ENCODE measurements at regions not wholly inside any gene's neighbourhood (a gene's known extent, or its start where the extent isn't known, plus 50 kb on each side); places are given as distances from the start of the nearest gene placed in this dataset.

- no peak for TF ChIP-seq CTCF (IDR thresholded peaks at IDR 0.05)
- TF ChIP-seq POLR2A (IDR thresholded peaks at IDR 0.05), result no peak
These were observed 520.0 kb upstream of the CLINT1 start for GRCh38 chr5:158378931-158379330.

Data from thyroid gland (tissue), 4 donors.